ENCODE measurements at regions not wholly inside any gene's neighbourhood (a gene's known extent, or its start where the extent isn't known, plus 50 kb on each side); places are given as distances from the start of the nearest gene placed in this dataset.

- H3K9ac ChIP-seq (ENCODE audit: low read depth, low read length), result no peak overlapping the region
- no peaks in the 10 kb centered on the region for H4K20me1 ChIP-seq (ENCODE audit: insufficient read depth, low read length)
- ATAC-seq (ENCODE audit: insufficient read depth, low read depth) (no peak), DNase-seq (no peak)
- peaks cover 9% of the 10 kb centered on the region; the same call in 1 of the 2 replicates for H3K4me1 ChIP-seq (ENCODE audit: insufficient read depth, low read length)
- no peak overlapping the region for H3K4me2 ChIP-seq (ENCODE audit: insufficient read depth, low read length)
- H2AFZ ChIP-seq (ENCODE audit: low read depth, low read length), result no peak overlapping the region
- no peaks in the 10 kb centered on the region for H3K27me3 ChIP-seq (ENCODE audit: insufficient read depth, low read length, poor library complexity)
- H3K79me2 ChIP-seq (ENCODE audit: insufficient read depth, low read length), result peaks cover 2% of the 10 kb centered on the region; the same call in 1 of the 2 replicates
- no peak for TF ChIP-seq EZH2 (IDR thresholded peaks at IDR 0.05; ENCODE audit: borderline replicate concordance, low read depth, low read length, severe bottlenecking)
- TF ChIP-seq, protein P1, sequence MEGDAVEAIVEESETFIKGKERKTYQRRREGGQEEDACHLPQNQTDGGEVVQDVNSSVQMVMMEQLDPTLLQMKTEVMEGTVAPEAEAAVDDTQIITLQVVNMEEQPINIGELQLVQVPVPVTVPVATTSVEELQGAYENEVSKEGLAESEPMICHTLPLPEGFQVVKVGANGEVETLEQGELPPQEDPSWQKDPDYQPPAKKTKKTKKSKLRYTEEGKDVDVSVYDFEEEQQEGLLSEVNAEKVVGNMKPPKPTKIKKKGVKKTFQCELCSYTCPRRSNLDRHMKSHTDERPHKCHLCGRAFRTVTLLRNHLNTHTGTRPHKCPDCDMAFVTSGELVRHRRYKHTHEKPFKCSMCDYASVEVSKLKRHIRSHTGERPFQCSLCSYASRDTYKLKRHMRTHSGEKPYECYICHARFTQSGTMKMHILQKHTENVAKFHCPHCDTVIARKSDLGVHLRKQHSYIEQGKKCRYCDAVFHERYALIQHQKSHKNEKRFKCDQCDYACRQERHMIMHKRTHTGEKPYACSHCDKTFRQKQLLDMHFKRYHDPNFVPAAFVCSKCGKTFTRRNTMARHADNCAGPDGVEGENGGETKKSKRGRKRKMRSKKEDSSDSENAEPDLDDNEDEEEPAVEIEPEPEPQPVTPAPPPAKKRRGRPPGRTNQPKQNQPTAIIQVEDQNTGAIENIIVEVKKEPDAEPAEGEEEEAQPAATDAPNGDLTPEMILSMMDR (IDR thresholded peaks at IDR 0.05; ENCODE audit: borderline replicate concordance, extremely low read depth, low read length, poor library complexity, severe bottlenecking), result no peak
- peaks cover 5% of the 10 kb centered on the region; the same call in 1 of the 2 replicates for H3K36me3 ChIP-seq (ENCODE audit: insufficient read depth, low read length)
- H3K27ac ChIP-seq (ENCODE audit: low read length), result no peak overlapping the region
- H3K9me3 ChIP-seq (ENCODE audit: insufficient read depth, low read length, severe bottlenecking), result peaks cover 12% of the 10 kb centered on the region
- H3K4me3 ChIP-seq (ENCODE audit: low read depth in 1 of 2, low read length in 2 of 2), result no peak overlapping the region
Measured at GRCh38 chr2:181152226-181152625, 171.8 kb downstream of the UBE2E3 start.

DNA sequence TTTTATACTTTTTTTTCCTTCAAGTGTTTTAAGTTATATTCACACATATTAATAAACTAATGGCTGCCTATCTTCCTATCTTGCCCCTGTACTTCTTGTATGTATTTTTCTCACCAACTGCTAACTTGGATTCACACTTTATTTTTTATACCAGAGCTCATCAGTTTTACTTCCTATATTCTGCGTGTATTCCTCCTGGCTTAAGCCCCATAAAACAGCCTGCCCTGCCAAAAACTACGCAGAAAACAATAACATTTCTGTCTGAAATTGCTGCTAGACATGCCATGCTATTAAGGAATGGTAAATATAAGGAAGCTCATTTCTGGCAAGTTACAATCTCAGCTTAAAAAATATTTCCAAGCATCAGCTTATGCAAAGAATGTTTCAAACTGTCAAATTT is 172.3 kb downstream of the UBE2E3 start:
- Histone ChIP-seq H3K4me2 (ENCODE audit: insufficient read depth, low read length) (no peak overlapping the region), H4K20me1 (ENCODE audit: insufficient read depth, low read length) (no peaks in the 10 kb centered on the region), H3K27ac (ENCODE audit: low read length) (no peak overlapping the region), H3K27me3 (ENCODE audit: insufficient read depth, low read length, poor library complexity) (no peaks in the 10 kb centered on the region), H3K4me1 (ENCODE audit: insufficient read depth, low read length) (peaks cover 9% of the 10 kb centered on the region; the same call in 1 of the 2 replicates), H3K36me3 (ENCODE audit: insufficient read depth, low read length) (peaks cover 5% of the 10 kb centered on the region; the same call in 1 of the 2 replicates), H3K4me3 (ENCODE audit: low read depth in 1 of 2, low read length in 2 of 2) (no peak overlapping the region), H2AFZ (ENCODE audit: low read depth, low read length) (no peak overlapping the region), H3K79me2 (ENCODE audit: insufficient read depth, low read length) (peaks cover 2% of the 10 kb centered on the region; the same call in 1 of the 2 replicates), H3K9me3 (ENCODE audit: insufficient read depth, low read length, severe bottlenecking) (peaks cover 12% of the 10 kb centered on the region), H3K9ac (ENCODE audit: low read depth, low read length) (no peak overlapping the region)
- DNase-seq (no peak), ATAC-seq (ENCODE audit: insufficient read depth, low read depth) (no peak)
- TF ChIP-seq EZH2 (IDR thresholded peaks at IDR 0.05; ENCODE audit: borderline replicate concordance, low read depth, low read length, severe bottlenecking), result no peak
- TF ChIP-seq, protein P1 (IDR thresholded peaks at IDR 0.05; ENCODE audit: borderline replicate concordance, extremely low read depth, low read length, poor library complexity, severe bottlenecking), result no peak

DNA sequence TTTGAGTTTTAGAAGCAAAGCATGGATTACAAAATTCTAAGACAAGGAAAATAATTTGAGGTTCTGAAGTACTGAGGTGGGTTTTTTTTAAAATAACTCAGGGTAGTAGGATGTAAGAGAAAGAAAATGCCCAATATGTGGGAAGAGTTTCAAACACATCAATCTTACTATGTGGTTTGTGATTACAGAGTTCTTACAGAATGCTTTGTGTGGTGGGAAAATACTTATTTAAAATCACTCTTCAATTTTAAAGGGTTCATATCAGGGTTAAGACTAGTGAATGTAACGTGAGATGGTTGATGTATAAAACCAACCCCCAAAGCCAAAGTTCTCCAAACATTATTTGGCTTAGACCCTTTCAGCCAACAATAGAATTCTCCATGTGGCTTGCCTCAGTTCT is 173.5 kb downstream of the UBE2E3 start:
- Histone ChIP-seq H3K9me3 (ENCODE audit: insufficient read depth, low read length, severe bottlenecking) (peaks cover 12% of the 10 kb centered on the region), H3K9ac (ENCODE audit: low read depth, low read length) (no peak overlapping the region), H3K27me3 (ENCODE audit: insufficient read depth, low read length, poor library complexity) (no peaks in the 10 kb centered on the region), H3K36me3 (ENCODE audit: insufficient read depth, low read length) (peaks cover 5% of the 10 kb centered on the region; the same call in 1 of the 2 replicates), H3K27ac (ENCODE audit: low read length) (no peak overlapping the region), H3K4me1 (ENCODE audit: insufficient read depth, low read length) (peaks cover 9% of the 10 kb centered on the region; the same call in 1 of the 2 replicates), H2AFZ (ENCODE audit: low read depth, low read length) (no peak overlapping the region), H3K4me2 (ENCODE audit: insufficient read depth, low read length) (no peak overlapping the region), H3K4me3 (ENCODE audit: low read depth in 1 of 2, low read length in 2 of 2) (no peak overlapping the region), H3K79me2 (ENCODE audit: insufficient read depth, low read length) (peaks cover 2% of the 10 kb centered on the region; the same call in 1 of the 2 replicates), H4K20me1 (ENCODE audit: insufficient read depth, low read length) (no peaks in the 10 kb centered on the region)
- ATAC-seq (ENCODE audit: insufficient read depth, low read depth), result peak; percentile 22; the same call in 1 of the 3 replicates
- TF ChIP-seq, protein P1 (IDR thresholded peaks at IDR 0.05; ENCODE audit: borderline replicate concordance, extremely low read depth, low read length, poor library complexity, severe bottlenecking), result no peak
- no peak for TF ChIP-seq EZH2 (IDR thresholded peaks at IDR 0.05; ENCODE audit: borderline replicate concordance, low read depth, low read length, severe bottlenecking)
- no peak for DNase-seq
